ENCODE measurements at regions not wholly inside any gene's neighbourhood (a gene's known extent, or its start where the extent isn't known, plus 50 kb on each side); places are given as distances from the start of the nearest gene placed in this dataset.
"Not testable (repeated sequence)": the region's sequence is repeated elsewhere in the genome, so short reads cannot be mapped to it uniquely, and the experiment has no call there.

- Histone ChIP-seq H3K4me3 (ENCODE audit: low read depth, low read length, poor library complexity, severe bottlenecking) (no peak overlapping the region), H3K27me3 (replicated peaks; ENCODE audit: insufficient read depth, low read depth, low read length, poor library complexity) (no peaks in the 10 kb centered on the region), H3K36me3 (ENCODE audit: insufficient read depth, low read length, poor library complexity, severe bottlenecking) (no peaks in the 10 kb centered on the region), H3K27ac (ENCODE audit: low read depth, low read length, poor library complexity, severe bottlenecking) (no peak overlapping the region), H3K4me1 (ENCODE audit: insufficient read depth, low read length, poor library complexity, severe bottlenecking) (no peaks in the 10 kb centered on the region), H3K9me3 (ENCODE audit: low read depth, low read length, poor library complexity, severe bottlenecking) (no peaks in the 10 kb centered on the region)
- CTCF ChIA-PET, result no interaction called here
- POLR2A ChIA-PET (ENCODE audit: low non-redundant PET), result no interaction called here
- DNase-seq (ENCODE audit: low spot score), result no peak
- BruUV-seq (replicated peaks), result no TSS peak
- intact Hi-C loops (cut with micrococcal nuclease; ENCODE audit: unreplicated experiment), result no loop called here
- no peak for TF ChIP-seq CTCF (conservative IDR thresholded peaks at IDR 0.05; ENCODE audit: low read depth, low read length)
- no peak for TF ChIP-seq EZH2 (IDR thresholded peaks at IDR 0.05; ENCODE audit: borderline replicate concordance, low read depth, low read length, poor library complexity, severe bottlenecking)
Observed at GRCh38 chr18:79604913-79605880, 74.4 kb upstream of the CTDP1 start.

- BruUV-seq (replicated peaks); H3K27me3 ChIP-seq (replicated peaks; ENCODE audit: insufficient read depth, low read depth, low read length, poor library complexity); H3K27ac ChIP-seq (ENCODE audit: low read depth, low read length, poor library complexity, severe bottlenecking); POLR2A ChIA-PET (ENCODE audit: low non-redundant PET); intact Hi-C loops (cut with micrococcal nuclease; ENCODE audit: unreplicated experiment); H3K4me3 ChIP-seq (ENCODE audit: low read depth, low read length, poor library complexity, severe bottlenecking); H3K36me3 ChIP-seq (ENCODE audit: insufficient read depth, low read length, poor library complexity, severe bottlenecking); H3K4me1 ChIP-seq (ENCODE audit: insufficient read depth, low read length, poor library complexity, severe bottlenecking); DNase-seq (ENCODE audit: low spot score); H3K9me3 ChIP-seq (ENCODE audit: low read depth, low read length, poor library complexity, severe bottlenecking); CTCF ChIA-PET: not testable (repeated sequence)
Observed at GRCh38 chr18:79606071-79606470, 73.5 kb upstream of the CTDP1 start.

- Histone ChIP-seq H3K36me3 (ENCODE audit: insufficient read depth, low read length, poor library complexity, severe bottlenecking) (no peaks in the 10 kb centered on the region), H3K27ac (ENCODE audit: low read depth, low read length, poor library complexity, severe bottlenecking) (no peak overlapping the region), H3K9me3 (ENCODE audit: low read depth, low read length, poor library complexity, severe bottlenecking) (no peaks in the 10 kb centered on the region), H3K4me3 (ENCODE audit: low read depth, low read length, poor library complexity, severe bottlenecking) (no peak overlapping the region), H3K4me1 (ENCODE audit: insufficient read depth, low read length, poor library complexity, severe bottlenecking) (no peaks in the 10 kb centered on the region), H3K27me3 (replicated peaks; ENCODE audit: insufficient read depth, low read depth, low read length, poor library complexity) (no peaks in the 10 kb centered on the region)
- no peak for TF ChIP-seq EZH2 (IDR thresholded peaks at IDR 0.05; ENCODE audit: borderline replicate concordance, low read depth, low read length, poor library complexity, severe bottlenecking)
- TF ChIP-seq CTCF (conservative IDR thresholded peaks at IDR 0.05; ENCODE audit: low read depth, low read length), result no peak
- CTCF ChIA-PET, result no interaction called here
- DNase-seq (ENCODE audit: low spot score), result no peak
- POLR2A ChIA-PET (ENCODE audit: low non-redundant PET), result no interaction called here
- BruUV-seq (replicated peaks), result no TSS peak
- intact Hi-C loops (cut with micrococcal nuclease; ENCODE audit: unreplicated experiment), result no loop called here
Observed at GRCh38 chr18:79606621-79607331, 72.8 kb upstream of the CTDP1 start.
